ENCODE measurements at regions not wholly inside any gene's neighbourhood (a gene's known extent, or its start where the extent isn't known, plus 50 kb on each side); places are given as distances from the start of the nearest gene placed in this dataset.

GRCh38 chr21:35366394-35367080, 317.4 kb upstream of the RUNX1 start:
- H3K9me3 ChIP-seq = no peaks in the 10 kb centered on the region
- H3K27ac ChIP-seq = peak overlapping the region; percentile 66 to 82 (median 69)
- TF ChIP-seq CTCF (IDR thresholded peaks at IDR 0.05 in 4 of 5, conservative IDR thresholded peaks at IDR 0.05 in 1 of 5) (no peak), POLR2A (IDR thresholded peaks at IDR 0.05) (no peak)
- no peak overlapping the region for H3K4me3 ChIP-seq
- DNase-seq = peak; percentile 34 to 60
- H3K27me3 ChIP-seq = no peaks in the 10 kb centered on the region
- peak; percentile 91 to 94 for ATAC-seq
- in situ Hi-C loops (cut with MboI; ENCODE audit: low sequenced_read_pairs in 4 of 4) = loop anchor here in 1 of 4 donors (25.0 kb wide), 1 partner anchor 304 kb away; no protein-coding TSS in a partner anchor
- H3K4me1 ChIP-seq = peaks cover 17 to 20% of the 10 kb centered on the region in 2 donors
- intact Hi-C loops (cut with DNase I; ENCODE audit: low total_unique reads) = loop anchor here (5.0 to 10.0 kb wide), 2 partner anchors 109 to 312 kb away; no protein-coding TSS in a partner anchor
- no peaks in the 10 kb centered on the region for H3K36me3 ChIP-seq

- no peak for TF ChIP-seq POLR2A (IDR thresholded peaks at IDR 0.05)
- TF ChIP-seq CTCF (IDR thresholded peaks at IDR 0.05 in 4 of 5, conservative IDR thresholded peaks at IDR 0.05 in 1 of 5) = no peak
- DNase-seq = no peak
- Histone ChIP-seq H3K36me3 (no peaks in the 10 kb centered on the region), H3K4me3 (no peak overlapping the region), H3K4me1 (peaks cover 21 to 34% of the 10 kb centered on the region in 2 donors), H3K9me3 (no peaks in the 10 kb centered on the region), H3K27ac (no peak overlapping the region), H3K27me3 (no peaks in the 10 kb centered on the region)
- in situ Hi-C loops (cut with MboI; ENCODE audit: low sequenced_read_pairs in 4 of 4) = loop anchor here in 1 of 4 donors (25.0 kb wide), 1 partner anchor 301 kb away; no protein-coding TSS in a partner anchor
- no peak for ATAC-seq
- intact Hi-C loops (cut with DNase I; ENCODE audit: low total_unique reads) = loop anchor here (10.0 kb wide), 1 partner anchor 309 kb away; no protein-coding TSS in a partner anchor
Measured at GRCh38 chr21:35363458-35363857, 314.4 kb upstream of the RUNX1 start.

- TF ChIP-seq CTCF (IDR thresholded peaks at IDR 0.05 in 4 of 5, conservative IDR thresholded peaks at IDR 0.05 in 1 of 5) (no peak), POLR2A (IDR thresholded peaks at IDR 0.05) (no peak)
- DNase-seq (no peak), ATAC-seq (no peak)
- in situ Hi-C loops (cut with MboI; ENCODE audit: low sequenced_read_pairs in 4 of 4) = loop anchor here in 1 of 4 donors (25.0 kb wide), 1 partner anchor 300 kb away; no protein-coding TSS in a partner anchor
- Histone ChIP-seq H3K4me3 (no peak overlapping the region), H3K27ac (no peak overlapping the region), H3K36me3 (no peaks in the 10 kb centered on the region), H3K4me1 (peaks cover 15 to 26% of the 10 kb centered on the region in 2 donors), H3K27me3 (no peaks in the 10 kb centered on the region), H3K9me3 (no peaks in the 10 kb centered on the region)
- intact Hi-C loops (cut with DNase I; ENCODE audit: low total_unique reads) = loop anchor here (10.0 kb wide), 1 partner anchor 307 kb away; no protein-coding TSS in a partner anchor
Measured at GRCh38 chr21:35361988-35362387, 312.9 kb upstream of the RUNX1 start.

- TF ChIP-seq CTCF (IDR thresholded peaks at IDR 0.05 in 4 of 5, conservative IDR thresholded peaks at IDR 0.05 in 1 of 5) = no peak
- TF ChIP-seq POLR2A (IDR thresholded peaks at IDR 0.05) = no peak
- intact Hi-C loops (cut with DNase I; ENCODE audit: low total_unique reads) (loop anchor here (10.0 kb wide), 1 partner anchor 306 kb away; no protein-coding TSS in a partner anchor), in situ Hi-C loops (cut with MboI; ENCODE audit: low sequenced_read_pairs in 4 of 4) (loop anchor here in 1 of 4 donors (25.0 kb wide), 1 partner anchor 299 kb away; no protein-coding TSS in a partner anchor)
- H3K9me3 ChIP-seq = no peaks in the 10 kb centered on the region
- H3K27ac ChIP-seq = no peak overlapping the region
- no peaks in the 10 kb centered on the region for H3K27me3 ChIP-seq
- DNase-seq = no peak
- H3K4me1 ChIP-seq = peaks cover 5 to 17% of the 10 kb centered on the region in 2 donors
- ATAC-seq = no peak
- no peaks in the 10 kb centered on the region for H3K36me3 ChIP-seq
- H3K4me3 ChIP-seq = no peak overlapping the region
Measured at GRCh38 chr21:35360870-35361570, 311.9 kb upstream of the RUNX1 start.
